HEK293 (cell line): ENCODE measurements at regions not wholly inside any gene's neighbourhood (a gene's known extent, or its start where the extent isn't known, plus 50 kb on each side); places are given as distances from the start of the nearest gene placed in this dataset.

ENCODE experiments used
- ATF2 ChIP-seq: fragments of 450-650 bp; formaldehyde crosslinking; IDR thresholded peaks from 2 replicates; pipeline ENCODE4 v1.5.1; 2016; ENCODE audit warnings: missing biosample characterization, missing genetic modification characterization, low read depth
- CTCF ChIP-seq: fragments of 450-650 bp; formaldehyde crosslinking; IDR thresholded peaks from 2 replicates; pipeline ENCODE4 v1.5.1; 2016; ENCODE audit warnings: missing biosample characterization, missing genetic modification characterization
- MYNN ChIP-seq: fragments of 450-650 bp; formaldehyde crosslinking; IDR thresholded peaks from 2 replicates; pipeline ENCODE4 v1.5.1; 2016; ENCODE audit warnings: missing biosample characterization, missing genetic modification characterization, borderline replicate concordance
- REST ChIP-seq: fragments of 450-650 bp; formaldehyde crosslinking; IDR thresholded peaks from 2 replicates; pipeline ENCODE4 v1.5.1; 2016; ENCODE audit warnings: missing biosample characterization, missing genetic modification characterization
- ZBTB17 ChIP-seq: fragments of 450-650 bp; formaldehyde crosslinking; IDR thresholded peaks from 2 replicates; pipeline ENCODE4 v1.5.1; 2016; ENCODE audit warnings: missing biosample characterization, missing genetic modification characterization
- ZBTB20 ChIP-seq: fragments of 450-650 bp; formaldehyde crosslinking; IDR thresholded peaks from 2 replicates; pipeline ENCODE4 v1.5.1; 2016; ENCODE audit warnings: missing biosample characterization, missing genetic modification characterization
- ZBTB7A ChIP-seq: fragments of 450-650 bp; formaldehyde crosslinking; IDR thresholded peaks from 2 replicates; pipeline ENCODE4 v1.5.1; 2016; ENCODE audit warnings: low read depth, missing biosample characterization, missing genetic modification characterization
- ZNF175 ChIP-seq: fragments of 450-650 bp; formaldehyde crosslinking; IDR thresholded peaks from 2 replicates; pipeline ENCODE4 v1.5.1; 2016; ENCODE audit warnings: missing biosample characterization, missing genetic modification characterization
- ZNF776 ChIP-seq: fragments of 450-650 bp; formaldehyde crosslinking; IDR thresholded peaks from 2 replicates; pipeline ENCODE4 v1.5.0; 2017; ENCODE audit warnings: missing biosample characterization, missing genetic modification characterization, borderline replicate concordance

- TF ChIP-seq ATF2 (tag by site-specific recombination) (no peak), ZNF175 (tag by site-specific recombination) (no peak), MYNN (tag by site-specific recombination) (no peak), CTCF (tag by site-specific recombination) (no peak), ZNF776 (tag by site-specific recombination) (no peak), ZBTB17 (tag by site-specific recombination) (no peak), REST (no peak), ZBTB7A (tag by site-specific recombination) (no peak), ZBTB20 (tag by site-specific recombination) (no peak)
Measured at GRCh38 chr1:30299393-30299792, 424.0 kb downstream of the MATN1 start.
